Trophoblast cell (in vitro differentiated cells and primary cell): ENCODE measurements at regions not wholly inside any gene's neighbourhood (a gene's known extent, or its start where the extent isn't known, plus 50 kb on each side); places are given as distances from the start of the nearest gene placed in this dataset.

ENCODE experiments used
- DNase-seq, 2 donors: peaks; one replicate each; pipeline ENCODE4 v3.0.0-alpha.2; 2016
- H2AFZ ChIP-seq: 2 replicates; pipeline ENCODE4 v1.6.1; 2013; ENCODE audit warnings: low read length, moderate library complexity, mild to moderate bottlenecking; ENCODE audit not compliant: insufficient read depth, poor library complexity
- H2AK5ac ChIP-seq: 2 replicates; pipeline ENCODE4 v1.6.1; 2013; ENCODE audit warnings: mild to moderate bottlenecking, low read length
- H2BK120ac ChIP-seq: 2 replicates; pipeline ENCODE4 v1.6.1; 2013; ENCODE audit warnings: low read length, mild to moderate bottlenecking, moderate library complexity; ENCODE audit not compliant: insufficient read depth, poor library complexity
- H2BK12ac ChIP-seq: 2 replicates; pipeline ENCODE4 v1.6.1; 2013; ENCODE audit warnings: mild to moderate bottlenecking, low read length, moderate library complexity
- H2BK5ac ChIP-seq: 2 replicates; pipeline ENCODE4 v1.6.1; 2013; ENCODE audit warnings: low read length, low read depth, moderate library complexity, mild to moderate bottlenecking; ENCODE audit not compliant: poor library complexity
- H3K14ac ChIP-seq: 2 replicates; pipeline ENCODE4 v1.6.1; 2013; ENCODE audit warnings: mild to moderate bottlenecking, low read length
- H3K18ac ChIP-seq: 2 replicates; pipeline ENCODE4 v1.6.1; 2013; ENCODE audit warnings: mild to moderate bottlenecking, low read length
- H3K23ac ChIP-seq: 2 replicates; pipeline ENCODE4 v1.6.1; 2013; ENCODE audit warnings: low read length
- H3K27ac ChIP-seq: 2 replicates; pipeline ENCODE4 v1.5.1; 2013; ENCODE audit warnings: low read depth, mild to moderate bottlenecking, inconsistent platforms, low read length, moderate library complexity
- H3K27me3 ChIP-seq: 2 replicates; pipeline ENCODE4 v1.6.1; 2013; ENCODE audit warnings: inconsistent platforms, mild to moderate bottlenecking, low read length, moderate library complexity; ENCODE audit not compliant: insufficient read depth
- H3K36me3 ChIP-seq, 2 experiments: 1 replicate in 1 of 2; 2 replicates in 1 of 2; pipeline ENCODE4 v1.6.1; 2013; ENCODE audit warnings: low read length in 2 of 2, mild to moderate bottlenecking in 2 of 2, moderate library complexity in 1 of 2; ENCODE audit not compliant: insufficient read depth in 2 of 2, control insufficient read depth in 1 of 2
- H3K4ac ChIP-seq: 2 replicates; pipeline ENCODE4 v1.6.1; 2013; ENCODE audit warnings: low read depth, mild to moderate bottlenecking, low read length, moderate library complexity
- H3K4me1 ChIP-seq, 2 experiments: 1 replicate in 1 of 2; 2 replicates in 1 of 2; pipeline ENCODE4 v1.6.1; 2013; ENCODE audit warnings: low read length in 2 of 2, mild to moderate bottlenecking in 2 of 2, moderate library complexity in 1 of 2; ENCODE audit not compliant: insufficient read depth in 2 of 2, control insufficient read depth in 1 of 2
- H3K4me2 ChIP-seq: 2 replicates; pipeline ENCODE4 v1.6.1; 2013; ENCODE audit warnings: inconsistent platforms, mild to moderate bottlenecking, low read length, moderate library complexity
- H3K4me3 ChIP-seq: 2 replicates; pipeline ENCODE4 v1.5.1; 2013; ENCODE audit warnings: mild to moderate bottlenecking, low read depth, low read length, inconsistent platforms
- H3K79me1 ChIP-seq: one replicate; pipeline ENCODE4 v1.6.1; 2013; ENCODE audit warnings: low read length
- H3K79me2 ChIP-seq: 2 replicates; pipeline ENCODE4 v1.6.1; 2013; ENCODE audit warnings: low read length, mild to moderate bottlenecking; ENCODE audit not compliant: control insufficient read depth, insufficient read depth, poor library complexity
- H3K9ac ChIP-seq: 2 replicates; pipeline ENCODE4 v1.6.1; 2013; ENCODE audit warnings: mild to moderate bottlenecking, low read length
- H3K9me3 ChIP-seq: 2 replicates; pipeline ENCODE4 v1.6.1; 2013; ENCODE audit warnings: low read depth, mild to moderate bottlenecking, control low read depth, inconsistent platforms, low read length; ENCODE audit not compliant: insufficient read depth
- H4K12ac ChIP-seq: 2 replicates; pipeline ENCODE4 v1.6.1; 2013; ENCODE audit warnings: low read depth, mild to moderate bottlenecking, low read length, moderate library complexity
- H4K8ac ChIP-seq: 2 replicates; pipeline ENCODE4 v1.6.1; 2013; ENCODE audit warnings: low read depth, mild to moderate bottlenecking, low read length, moderate library complexity
- H4K91ac ChIP-seq: one replicate; pipeline ENCODE4 v1.6.1; 2013; ENCODE audit warnings: low read depth, mild to moderate bottlenecking, low read length, moderate library complexity
- WGBS: extraction: QIAGEN DNeasy Blood & Tissue Kit; methylation state at CpG from one replicate; pipeline ENCODE4 v1.1.7; 2013; ENCODE audit warnings: missing lambda C conversion rate; ENCODE audit not compliant: insufficient read length, insufficient coverage; ENCODE audit errors: extremely low coverage; 5-methylcytosine and 5-hydroxymethylcytosine counted together

- Histone ChIP-seq H3K4ac (no peak overlapping the region), H2BK12ac (no peak overlapping the region), H3K4me2 (no peak overlapping the region), H3K4me3 (no peak overlapping the region), H3K79me2 (no peaks in the 10 kb centered on the region), H3K27ac (no peak overlapping the region), H2BK120ac (no peak overlapping the region), H2BK5ac (no peak overlapping the region), H2AFZ (no peak overlapping the region), H3K23ac (no peak overlapping the region), H3K9me3 (peaks cover 7% of the 10 kb centered on the region), H4K91ac (no peak overlapping the region), H3K79me1 (no peaks in the 10 kb centered on the region), H4K12ac (no peak overlapping the region), H4K8ac (no peak overlapping the region), H2AK5ac (no peak overlapping the region), H3K36me3 (no peaks in the 10 kb centered on the region), H3K27me3 (peaks cover 94% of the 10 kb centered on the region), H3K9ac (no peak overlapping the region), H3K4me1 (peaks cover 2 to 7% of the 10 kb centered on the region in 2 experiments), H3K18ac (no peak overlapping the region), H3K14ac (no peak overlapping the region)
- DNase-seq, result peak; percentile 35 to 74
- no CpG with 5 or more reads among the region's 56 CpGs for WGBS
Observed at GRCh38 chr15:89409184-89410038, 74.8 kb upstream of the POLG start.

GRCh38 chr15:89408372-89409183, 74.0 kb upstream of the POLG start:
- no peak overlapping the region for H3K4me3 ChIP-seq
- H3K79me1 ChIP-seq, result no peaks in the 10 kb centered on the region
- H3K4me2 ChIP-seq, result no peak overlapping the region
- H3K27me3 ChIP-seq, result peaks cover 98% of the 10 kb centered on the region
- no peaks in the 10 kb centered on the region for H3K79me2 ChIP-seq
- H4K8ac ChIP-seq, result no peak overlapping the region
- peaks cover 2 to 7% of the 10 kb centered on the region in 2 experiments for H3K4me1 ChIP-seq
- H3K27ac ChIP-seq, result no peak overlapping the region
- H3K9me3 ChIP-seq, result peaks cover 8% of the 10 kb centered on the region
- H3K4ac ChIP-seq, result no peak overlapping the region
- H4K91ac ChIP-seq, result no peak overlapping the region
- H2AK5ac ChIP-seq, result no peak overlapping the region
- H3K36me3 ChIP-seq, result no peaks in the 10 kb centered on the region
- H3K23ac ChIP-seq, result no peak overlapping the region
- no peak overlapping the region for H2AFZ ChIP-seq
- no peak overlapping the region for H4K12ac ChIP-seq
- H3K14ac ChIP-seq, result no peak overlapping the region
- H3K9ac ChIP-seq, result no peak overlapping the region
- WGBS, result no CpG with 5 or more reads among the region's 33 CpGs
- H2BK12ac ChIP-seq, result no peak overlapping the region
- H3K18ac ChIP-seq, result no peak overlapping the region
- no peak overlapping the region for H2BK120ac ChIP-seq
- no peak overlapping the region for H2BK5ac ChIP-seq
- DNase-seq, result peak in 1 of 2 donors; percentile 43

GRCh38 chr15:89406940-89407607, 72.5 kb upstream of the POLG start:
- H4K8ac ChIP-seq, result no peak overlapping the region
- H2AFZ ChIP-seq, result no peak overlapping the region
- no peak overlapping the region for H2AK5ac ChIP-seq
- H3K14ac ChIP-seq, result no peak overlapping the region
- no peaks in the 10 kb centered on the region for H3K79me2 ChIP-seq
- no peak overlapping the region for H3K27ac ChIP-seq
- H3K23ac ChIP-seq, result no peak overlapping the region
- no peak overlapping the region for H4K91ac ChIP-seq
- no peak overlapping the region for H3K9ac ChIP-seq
- H3K4me2 ChIP-seq, result peak overlapping the region; percentile 21
- peaks cover 8% of the 10 kb centered on the region for H3K9me3 ChIP-seq
- H3K4me1 ChIP-seq, result peaks cover 2 to 7% of the 10 kb centered on the region in 2 experiments
- H2BK120ac ChIP-seq, result no peak overlapping the region
- no CpG with 5 or more reads among the region's 46 CpGs for WGBS
- H3K27me3 ChIP-seq, result peaks cover 96% of the 10 kb centered on the region
- H2BK12ac ChIP-seq, result no peak overlapping the region
- no peak overlapping the region for H3K4me3 ChIP-seq
- no peak overlapping the region for H3K18ac ChIP-seq
- H3K4ac ChIP-seq, result no peak overlapping the region
- H4K12ac ChIP-seq, result no peak overlapping the region
- H3K36me3 ChIP-seq, result no peaks in the 10 kb centered on the region
- H3K79me1 ChIP-seq, result no peaks in the 10 kb centered on the region
- H2BK5ac ChIP-seq, result no peak overlapping the region
- DNase-seq, result peak in 1 of 2 donors; percentile 10

GRCh38 chr15:89406218-89406939, 71.8 kb upstream of the POLG start:
- H3K9me3 ChIP-seq, result peaks cover 8% of the 10 kb centered on the region
- no CpG with 5 or more reads among the region's 45 CpGs for WGBS
- no peak overlapping the region for H4K12ac ChIP-seq
- H2AK5ac ChIP-seq, result no peak overlapping the region
- no peak overlapping the region for H3K18ac ChIP-seq
- H3K4me2 ChIP-seq, result no peak overlapping the region
- no peak overlapping the region for H3K14ac ChIP-seq
- H2AFZ ChIP-seq, result no peak overlapping the region
- no peak overlapping the region for H3K4ac ChIP-seq
- H4K8ac ChIP-seq, result no peak overlapping the region
- H3K27ac ChIP-seq, result no peak overlapping the region
- no peak overlapping the region for H3K9ac ChIP-seq
- H3K4me3 ChIP-seq, result no peak overlapping the region
- peaks cover 2 to 5% of the 10 kb centered on the region in 2 experiments for H3K4me1 ChIP-seq
- no peak overlapping the region for H2BK12ac ChIP-seq
- H2BK5ac ChIP-seq, result no peak overlapping the region
- H2BK120ac ChIP-seq, result no peak overlapping the region
- H4K91ac ChIP-seq, result no peak overlapping the region
- peak in 1 of 2 donors; percentile 51 for DNase-seq
- H3K79me2 ChIP-seq, result no peaks in the 10 kb centered on the region
- peaks cover 96% of the 10 kb centered on the region for H3K27me3 ChIP-seq
- no peak overlapping the region for H3K23ac ChIP-seq
- H3K79me1 ChIP-seq, result no peaks in the 10 kb centered on the region
- no peaks in the 10 kb centered on the region for H3K36me3 ChIP-seq
